ENCODE measurements at regions not wholly inside any gene's neighbourhood (a gene's known extent, or its start where the extent isn't known, plus 50 kb on each side); places are given as distances from the start of the nearest gene placed in this dataset.

DNA sequence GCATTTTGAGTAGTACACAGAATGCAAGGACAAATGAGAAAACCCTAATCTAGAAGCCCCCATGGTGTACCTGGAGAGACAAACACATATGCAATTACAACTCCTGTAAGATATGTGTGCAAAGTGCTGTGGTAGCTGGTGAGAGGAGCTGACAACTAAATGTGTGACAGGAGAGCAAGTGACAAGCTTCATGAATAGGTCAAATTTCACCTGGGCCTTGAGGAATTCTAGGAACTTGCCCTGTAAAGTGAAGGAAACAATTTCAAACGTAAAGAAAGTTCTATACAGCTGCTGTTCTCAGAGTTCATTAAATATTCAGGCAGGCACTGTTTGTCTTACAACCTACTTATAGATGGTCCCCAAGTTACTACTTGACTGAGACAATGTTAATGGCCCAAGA, 437.0 kb downstream of the TUSC7 start:
- TF ChIP-seq, protein P1, sequence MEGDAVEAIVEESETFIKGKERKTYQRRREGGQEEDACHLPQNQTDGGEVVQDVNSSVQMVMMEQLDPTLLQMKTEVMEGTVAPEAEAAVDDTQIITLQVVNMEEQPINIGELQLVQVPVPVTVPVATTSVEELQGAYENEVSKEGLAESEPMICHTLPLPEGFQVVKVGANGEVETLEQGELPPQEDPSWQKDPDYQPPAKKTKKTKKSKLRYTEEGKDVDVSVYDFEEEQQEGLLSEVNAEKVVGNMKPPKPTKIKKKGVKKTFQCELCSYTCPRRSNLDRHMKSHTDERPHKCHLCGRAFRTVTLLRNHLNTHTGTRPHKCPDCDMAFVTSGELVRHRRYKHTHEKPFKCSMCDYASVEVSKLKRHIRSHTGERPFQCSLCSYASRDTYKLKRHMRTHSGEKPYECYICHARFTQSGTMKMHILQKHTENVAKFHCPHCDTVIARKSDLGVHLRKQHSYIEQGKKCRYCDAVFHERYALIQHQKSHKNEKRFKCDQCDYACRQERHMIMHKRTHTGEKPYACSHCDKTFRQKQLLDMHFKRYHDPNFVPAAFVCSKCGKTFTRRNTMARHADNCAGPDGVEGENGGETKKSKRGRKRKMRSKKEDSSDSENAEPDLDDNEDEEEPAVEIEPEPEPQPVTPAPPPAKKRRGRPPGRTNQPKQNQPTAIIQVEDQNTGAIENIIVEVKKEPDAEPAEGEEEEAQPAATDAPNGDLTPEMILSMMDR (IDR thresholded peaks at IDR 0.05): no peak
- TF ChIP-seq POLR2A (IDR thresholded peaks at IDR 0.05) (no peak), POLR2AphosphoS5 (IDR thresholded peaks at IDR 0.05) (no peak)

Measured in prostate gland (tissue), 2 donors.